ENCODE measurements at regions not wholly inside any gene's neighbourhood (a gene's known extent, or its start where the extent isn't known, plus 50 kb on each side); places are given as distances from the start of the nearest gene placed in this dataset.

DNA sequence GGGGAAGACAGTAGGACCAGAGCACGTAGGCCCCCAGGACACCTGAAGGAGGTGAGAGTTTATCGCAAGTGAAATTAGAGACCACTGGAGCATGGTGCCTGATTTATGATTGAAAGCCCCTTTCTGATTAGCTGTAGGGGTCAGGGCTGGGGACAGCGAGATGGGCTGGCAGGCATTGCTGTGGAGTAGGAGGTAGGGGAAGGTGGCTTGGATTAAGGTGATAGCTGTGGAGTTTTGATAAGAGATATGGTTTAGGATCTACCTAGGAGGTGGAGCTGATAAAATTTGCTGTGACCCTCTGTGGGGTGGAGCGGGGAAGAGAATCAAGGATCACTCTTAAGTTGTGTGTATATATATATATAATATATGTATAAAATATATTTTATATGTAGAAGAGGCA is 157.5 kb downstream of the CD8B2 start:
- TF ChIP-seq, protein P1, sequence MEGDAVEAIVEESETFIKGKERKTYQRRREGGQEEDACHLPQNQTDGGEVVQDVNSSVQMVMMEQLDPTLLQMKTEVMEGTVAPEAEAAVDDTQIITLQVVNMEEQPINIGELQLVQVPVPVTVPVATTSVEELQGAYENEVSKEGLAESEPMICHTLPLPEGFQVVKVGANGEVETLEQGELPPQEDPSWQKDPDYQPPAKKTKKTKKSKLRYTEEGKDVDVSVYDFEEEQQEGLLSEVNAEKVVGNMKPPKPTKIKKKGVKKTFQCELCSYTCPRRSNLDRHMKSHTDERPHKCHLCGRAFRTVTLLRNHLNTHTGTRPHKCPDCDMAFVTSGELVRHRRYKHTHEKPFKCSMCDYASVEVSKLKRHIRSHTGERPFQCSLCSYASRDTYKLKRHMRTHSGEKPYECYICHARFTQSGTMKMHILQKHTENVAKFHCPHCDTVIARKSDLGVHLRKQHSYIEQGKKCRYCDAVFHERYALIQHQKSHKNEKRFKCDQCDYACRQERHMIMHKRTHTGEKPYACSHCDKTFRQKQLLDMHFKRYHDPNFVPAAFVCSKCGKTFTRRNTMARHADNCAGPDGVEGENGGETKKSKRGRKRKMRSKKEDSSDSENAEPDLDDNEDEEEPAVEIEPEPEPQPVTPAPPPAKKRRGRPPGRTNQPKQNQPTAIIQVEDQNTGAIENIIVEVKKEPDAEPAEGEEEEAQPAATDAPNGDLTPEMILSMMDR (IDR thresholded peaks at IDR 0.05; ENCODE audit: low read depth, low read length) = no peak
- TF ChIP-seq EZH2phosphoT487 (IDR thresholded peaks at IDR 0.05; ENCODE audit: low read depth) = no peak

Data from OCI-LY3 (cell line).